DMS 273 (cell line): ENCODE measurements at regions not wholly inside any gene's neighbourhood (a gene's known extent, or its start where the extent isn't known, plus 50 kb on each side); places are given as distances from the start of the nearest gene placed in this dataset.
"Not testable (repeated sequence)": the region's sequence is repeated elsewhere in the genome, so short reads cannot be mapped to it uniquely, and the experiment has no call there.

Source experiments
- DNase-seq: peaks from one replicate; lab custom pipeline; 2025; ENCODE audit not compliant: unreplicated experiment; lab: John Stamatoyannopoulos, UW

- no peak for DNase-seq
Measured at GRCh38 chr5:111948092-111948841, 191.3 kb upstream of the NREP start.

GRCh38 chr5:111946556-111946955, 189.6 kb upstream of the NREP start:
- no peak for DNase-seq

GRCh38 chr5:111945535-111945934, 188.5 kb upstream of the NREP start:
- DNase-seq: no peak

GRCh38 chr5:111942661-111943401, 185.8 kb upstream of the NREP start:
- no peak for DNase-seq

- no peak for DNase-seq
Measured at GRCh38 chr5:111942201-111942600, 185.2 kb upstream of the NREP start.

- DNase-seq: no peak
Measured at GRCh38 chr5:111937094-111937493, 180.1 kb upstream of the NREP start.

GRCh38 chr5:111935835-111936234, 178.8 kb upstream of the NREP start:
- DNase-seq: no peak

GRCh38 chr5:111935009-111935408, 178.0 kb upstream of the NREP start:
- DNase-seq: no peak

GRCh38 chr5:111934511-111934910, 177.5 kb upstream of the NREP start:
- DNase-seq: no peak

GRCh38 chr5:111933086-111933485, 176.1 kb upstream of the NREP start:
- DNase-seq: no peak

- DNase-seq: peak; percentile 64
Measured at GRCh38 chr5:111932628-111933027, 175.6 kb upstream of the NREP start.

GRCh38 chr5:111932199-111932598, 175.2 kb upstream of the NREP start:
- no peak for DNase-seq

- DNase-seq: peak; percentile 78
Measured at GRCh38 chr5:111931655-111932054, 174.7 kb upstream of the NREP start.

GRCh38 chr5:111930905-111931461, 174.0 kb upstream of the NREP start:
- DNase-seq: no peak

GRCh38 chr5:111930449-111930848, 173.5 kb upstream of the NREP start:
- DNase-seq: no peak

GRCh38 chr5:111929867-111930266, 172.9 kb upstream of the NREP start:
- DNase-seq: peak; percentile 14

GRCh38 chr5:111929261-111929660, 172.3 kb upstream of the NREP start:
- no peak for DNase-seq

- DNase-seq: no peak
Measured at GRCh38 chr5:111928511-111928910, 171.5 kb upstream of the NREP start.

- DNase-seq: no peak
Measured at GRCh38 chr5:111927191-111927590, 170.2 kb upstream of the NREP start.

GRCh38 chr5:111926026-111926425, 169.0 kb upstream of the NREP start:
- DNase-seq: no peak

GRCh38 chr5:111922344-111922743, 165.3 kb upstream of the NREP start:
- peak; percentile 84 for DNase-seq

GRCh38 chr5:111921691-111922090, 164.7 kb upstream of the NREP start:
- DNase-seq: not testable (repeated sequence)
